Epithelial cell of esophagus (primary cell): ENCODE measurements at regions not wholly inside any gene's neighbourhood (a gene's known extent, or its start where the extent isn't known, plus 50 kb on each side); places are given as distances from the start of the nearest gene placed in this dataset.

Source experiments
- DNase-seq: peaks from one replicate; pipeline ENCODE4 v3.0.0; 2010; ENCODE audit warnings: low read depth
- H3K4me3 ChIP-seq: 2 replicates; pipeline ENCODE4 v1.5.1; 2011; ENCODE audit warnings: mild to moderate bottlenecking, low read length, control low read depth
- CTCF ChIP-seq: IDR thresholded peaks from 2 replicates; pipeline ENCODE4 v1.5.1; 2011; ENCODE audit warnings: low read depth, mild to moderate bottlenecking, low read length, control low read depth, inconsistent platforms; ENCODE audit not compliant: insufficient read depth; ENCODE audit errors: missing control alignments

DNA sequence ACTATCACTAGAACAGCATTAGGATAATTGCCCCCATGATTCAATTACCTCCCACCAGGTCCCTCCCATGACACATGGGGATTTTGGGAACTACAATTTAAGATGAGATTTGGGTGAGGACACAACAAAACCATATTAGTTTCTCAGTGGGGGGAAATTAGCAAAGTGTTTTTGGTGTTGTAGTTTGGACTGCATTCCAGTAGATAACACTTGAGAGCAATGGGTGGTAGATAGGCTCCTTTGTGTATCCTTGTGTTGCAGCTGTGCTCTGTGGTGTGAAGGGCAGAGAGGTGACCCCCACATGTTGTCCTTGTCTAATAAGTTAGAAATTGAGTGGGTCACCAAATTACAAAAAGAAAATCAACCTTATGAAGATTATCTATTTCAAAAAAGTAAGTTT is 223.8 kb downstream of the SATB1 start:
- no peak overlapping the region for H3K4me3 ChIP-seq
- no peak for DNase-seq
- no peak for TF ChIP-seq CTCF

DNA sequence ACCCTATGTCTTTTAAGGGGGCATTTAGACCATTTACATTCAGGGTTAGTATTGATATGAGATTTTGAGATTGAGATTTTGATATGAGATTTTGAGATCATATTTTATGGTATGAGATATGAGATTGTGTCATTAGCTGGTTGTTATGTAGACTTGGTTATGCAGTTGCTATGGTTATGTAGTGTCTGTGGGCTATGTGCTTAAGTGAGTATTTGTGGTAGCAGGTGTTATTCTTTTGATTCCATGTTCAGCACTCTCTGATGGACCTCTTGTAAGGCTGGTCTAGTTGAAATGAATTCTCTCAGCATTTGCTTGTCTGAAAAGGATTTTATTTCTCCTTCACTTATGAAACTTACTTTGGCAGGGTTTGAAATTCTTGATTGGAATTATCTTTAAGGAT is 225.4 kb downstream of the SATB1 start:
- no peak for TF ChIP-seq CTCF
- H3K4me3 ChIP-seq = no peak overlapping the region
- DNase-seq = no peak

- DNase-seq = no peak
- TF ChIP-seq CTCF = no peak
- H3K4me3 ChIP-seq = no peak overlapping the region
These were observed 229.3 kb downstream of the SATB1 start for GRCh38 chr3:18195836-18196235.

- H3K4me3 ChIP-seq = no peak overlapping the region
- DNase-seq = peak; percentile 28
- TF ChIP-seq CTCF = no peak
These were observed 230.7 kb downstream of the SATB1 start for GRCh38 chr3:18194431-18194830.

GRCh38 chr3:18190646-18191045 is 234.5 kb downstream of the SATB1 start:
- DNase-seq = no peak
- TF ChIP-seq CTCF = no peak

DNA sequence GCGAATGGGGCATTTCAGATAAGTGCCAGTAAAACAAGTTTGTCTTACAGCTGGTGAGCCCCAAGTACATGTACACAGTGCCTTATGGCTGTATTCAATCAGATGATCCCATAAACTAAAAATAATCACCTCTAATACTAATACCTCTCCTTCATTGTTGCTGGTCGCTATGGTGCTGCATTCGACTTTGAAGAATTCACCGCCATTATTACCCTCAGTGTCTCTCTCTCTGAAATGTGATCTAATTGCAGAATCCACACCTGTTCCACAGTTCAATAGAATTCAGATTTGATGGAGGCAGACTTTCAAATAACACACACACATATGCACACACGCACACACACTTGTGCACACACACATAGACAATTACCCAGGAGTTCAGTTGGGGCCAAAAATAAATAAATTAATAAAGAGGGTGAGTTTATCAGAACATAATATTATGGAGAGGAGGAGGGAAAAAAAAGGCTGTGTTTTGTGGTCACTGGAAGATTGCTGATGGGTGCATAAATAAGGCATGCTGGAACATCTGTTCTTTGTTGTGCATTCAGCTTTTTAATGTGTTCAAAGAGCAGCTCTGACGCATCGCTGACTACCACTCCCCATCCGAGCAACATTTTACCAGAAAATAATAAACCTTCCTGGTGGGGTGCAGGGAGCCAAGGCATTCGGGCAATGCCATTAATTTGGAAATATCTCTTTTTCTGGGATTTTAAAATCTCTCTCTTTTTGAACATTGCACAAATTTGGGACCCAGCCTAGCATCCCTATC is 235.7 kb downstream of the SATB1 start:
- peak; percentile 6 for DNase-seq
- H3K4me3 ChIP-seq = no peak overlapping the region
- no peak for TF ChIP-seq CTCF

More at GRCh38 chr3:18190646-18191045, 234.5 kb downstream of the SATB1 start:
- H3K4me3 ChIP-seq = no peak overlapping the region

- DNase-seq = no peak
- TF ChIP-seq CTCF = no peak
These were observed 236.6 kb downstream of the SATB1 start for GRCh38 chr3:18188491-18188890.

More at GRCh38 chr3:18188491-18188890, 236.6 kb downstream of the SATB1 start:
- no peak overlapping the region for H3K4me3 ChIP-seq
